Smooth muscle cell (in vitro differentiated cells): ENCODE measurements at regions not wholly inside any gene's neighbourhood (a gene's known extent, or its start where the extent isn't known, plus 50 kb on each side); places are given as distances from the start of the nearest gene placed in this dataset.

Experiments used
- DNase-seq: peaks from one replicate; lab custom pipeline; 2025; ENCODE audit not compliant: unreplicated experiment; lab: John Stamatoyannopoulos, UW
- H2AFZ ChIP-seq: fragments of 200-600 bp; sonication (generic); 2 replicates; pipeline ENCODE4 v1.6.0; 2016; ENCODE audit warnings: antibody characterized with exemption, low read depth, mild to moderate bottlenecking
- H3F3A ChIP-seq: fragments of 200-600 bp; sonication (generic); 2 replicates; pipeline ENCODE4 v1.6.0; 2017; ENCODE audit warnings: antibody characterized with exemption, low read depth
- H3K27ac ChIP-seq: fragments of 200-600 bp; sonication (generic); 2 replicates; pipeline ENCODE4 v1.5.1; 2016; ENCODE audit warnings: low read depth, mild to moderate bottlenecking
- H3K27me3 ChIP-seq: fragments of 200-600 bp; sonication (generic); 2 replicates; pipeline ENCODE4 v1.6.1; 2016; ENCODE audit warnings: low read depth, mild to moderate bottlenecking
- H3K36me3 ChIP-seq: fragments of 200-600 bp; sonication (generic); 2 replicates; pipeline ENCODE4 v1.5.1; 2016; ENCODE audit warnings: low read depth
- H3K4me1 ChIP-seq: fragments of 200-600 bp; sonication (generic); 2 replicates; pipeline ENCODE4 v1.5.1; 2016; ENCODE audit warnings: low read depth
- H3K4me2 ChIP-seq: fragments of 200-600 bp; sonication (generic); 2 replicates; pipeline ENCODE4 v1.6.0; 2016; ENCODE audit warnings: mild to moderate bottlenecking
- H3K4me3 ChIP-seq: fragments of 200-600 bp; sonication (generic); 2 replicates; pipeline ENCODE4 v1.5.1; 2016; ENCODE audit warnings: mild to moderate bottlenecking
- H3K79me2 ChIP-seq: fragments of 200-600 bp; sonication (generic); 2 replicates; pipeline ENCODE4 v1.6.0; 2016; ENCODE audit warnings: low read depth, mild to moderate bottlenecking
- H3K9ac ChIP-seq: fragments of 200-600 bp; sonication (generic); 2 replicates; pipeline ENCODE4 v1.6.0; 2016; ENCODE audit warnings: low read depth
- H3K9me3 ChIP-seq: fragments of 200-600 bp; sonication (generic); replicated peaks from 2 replicates; pipeline ENCODE4 v1.5.1; 2016; ENCODE audit warnings: low read depth
- H4K20me1 ChIP-seq: fragments of 200-600 bp; sonication (generic); 2 replicates; pipeline ENCODE4 v1.6.0; 2016; ENCODE audit warnings: low read depth
- CTCF ChIP-seq: fragments of 200-600 bp; sonication (generic); IDR thresholded peaks from 2 replicates; pipeline ENCODE4 v1.5.1; 2017; ENCODE audit warnings: borderline replicate concordance, mild to moderate bottlenecking, antibody characterized with exemption; ENCODE audit not compliant: insufficient read depth, poor library complexity, severe bottlenecking
- WGBS: methylation state at CpG from one replicate; pipeline ENCODE4 v1.1.7; 2016; ENCODE audit warnings: low lambda C conversion rate; 5-methylcytosine and 5-hydroxymethylcytosine counted together

- Histone ChIP-seq H2AFZ (no peak overlapping the region), H3K4me1 (no peaks in the 10 kb centered on the region), H3K9ac (no peak overlapping the region), H3K9me3 (no peaks in the 10 kb centered on the region), H3K4me2 (no peak overlapping the region), H3K27ac (no peak overlapping the region), H3K27me3 (no peaks in the 10 kb centered on the region), H3K4me3 (no peak overlapping the region), H3K36me3 (no peaks in the 10 kb centered on the region), H3F3A (no peaks in the 10 kb centered on the region), H3K79me2 (no peaks in the 10 kb centered on the region), H4K20me1 (no peaks in the 10 kb centered on the region)
- TF ChIP-seq CTCF = no peak
- no peak for DNase-seq
- 95% methylated on average over 4 of the region's 4 CpGs for WGBS
These were observed 139.9 kb downstream of the ARL4A start for GRCh38 chr7:12827219-12827821.

GRCh38 chr7:12827920-12828319 is 140.5 kb downstream of the ARL4A start:
- H3K36me3 ChIP-seq = no peaks in the 10 kb centered on the region
- no peak overlapping the region for H3K9ac ChIP-seq
- no peak for DNase-seq
- TF ChIP-seq CTCF = no peak
- no peaks in the 10 kb centered on the region for H3K27me3 ChIP-seq
- 58% methylated on average over 3 of the region's 3 CpGs for WGBS
- no peak overlapping the region for H3K4me2 ChIP-seq
- H4K20me1 ChIP-seq = no peaks in the 10 kb centered on the region
- H3K4me1 ChIP-seq = no peaks in the 10 kb centered on the region
- no peak overlapping the region for H3K4me3 ChIP-seq
- no peaks in the 10 kb centered on the region for H3F3A ChIP-seq
- H2AFZ ChIP-seq = no peak overlapping the region
- no peak overlapping the region for H3K27ac ChIP-seq
- no peaks in the 10 kb centered on the region for H3K79me2 ChIP-seq
- no peaks in the 10 kb centered on the region for H3K9me3 ChIP-seq

GRCh38 chr7:12831024-12831423 is 143.6 kb downstream of the ARL4A start:
- H3K4me3 ChIP-seq = no peak overlapping the region
- no peak for TF ChIP-seq CTCF
- H3K27me3 ChIP-seq = no peaks in the 10 kb centered on the region
- H3K4me1 ChIP-seq = no peaks in the 10 kb centered on the region
- no peaks in the 10 kb centered on the region for H3K79me2 ChIP-seq
- H2AFZ ChIP-seq = no peak overlapping the region
- no peak overlapping the region for H3K9ac ChIP-seq
- no peaks in the 10 kb centered on the region for H3K9me3 ChIP-seq
- H4K20me1 ChIP-seq = no peaks in the 10 kb centered on the region
- DNase-seq = no peak
- H3K4me2 ChIP-seq = no peak overlapping the region
- H3K27ac ChIP-seq = no peak overlapping the region
- H3F3A ChIP-seq = no peaks in the 10 kb centered on the region
- no peaks in the 10 kb centered on the region for H3K36me3 ChIP-seq
- WGBS = 93% methylated on average over 3 of the region's 3 CpGs

- Histone ChIP-seq H4K20me1 (no peaks in the 10 kb centered on the region), H3K79me2 (no peaks in the 10 kb centered on the region), H3K27me3 (no peaks in the 10 kb centered on the region), H3K9ac (no peak overlapping the region), H3K36me3 (no peaks in the 10 kb centered on the region), H3K4me3 (no peak overlapping the region), H3K9me3 (no peaks in the 10 kb centered on the region), H3K4me2 (no peak overlapping the region), H3K27ac (no peak overlapping the region), H3K4me1 (no peaks in the 10 kb centered on the region), H2AFZ (no peak overlapping the region), H3F3A (no peaks in the 10 kb centered on the region)
- no peak for DNase-seq
- TF ChIP-seq CTCF = no peak
- WGBS = 97% methylated on average over 2 of the region's 2 CpGs
These were observed 146.4 kb downstream of the ARL4A start for GRCh38 chr7:12833829-12834228.
